Dedifferentiated amniotic fluid mesenchymal stem cell (primary cell): ENCODE measurements at regions not wholly inside any gene's neighbourhood (a gene's known extent, or its start where the extent isn't known, plus 50 kb on each side); places are given as distances from the start of the nearest gene placed in this dataset.
A peak's percentile ranks its signal among the peaks of the same experiment; 100 is the strongest.

Experiments used
- DNase-seq: peaks from one replicate; pipeline ENCODE4 v3.0.0-alpha.2; 2016; ENCODE audit errors: extremely low spot score

DNA sequence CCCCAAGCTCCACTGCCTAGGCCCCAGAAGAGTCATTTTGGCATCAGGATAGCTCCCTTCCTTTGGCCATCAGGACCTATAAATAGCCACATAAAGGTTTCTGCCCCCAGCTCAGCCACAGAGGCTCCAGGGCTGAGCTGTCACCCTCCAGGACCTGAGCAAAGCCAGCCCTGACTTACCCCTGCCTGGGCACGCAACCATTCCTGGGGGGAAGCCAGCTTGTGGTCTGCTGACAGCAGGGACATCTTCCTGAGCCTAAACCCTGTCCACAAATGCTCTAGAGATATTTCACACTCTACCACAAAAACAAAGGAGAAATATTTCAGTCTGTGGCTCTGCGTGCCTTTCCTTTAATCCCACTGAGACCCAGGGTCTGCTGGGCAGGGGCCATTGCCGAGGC is 123.7 kb upstream of the CCL2 start:
- DNase-seq = no peak

DNA sequence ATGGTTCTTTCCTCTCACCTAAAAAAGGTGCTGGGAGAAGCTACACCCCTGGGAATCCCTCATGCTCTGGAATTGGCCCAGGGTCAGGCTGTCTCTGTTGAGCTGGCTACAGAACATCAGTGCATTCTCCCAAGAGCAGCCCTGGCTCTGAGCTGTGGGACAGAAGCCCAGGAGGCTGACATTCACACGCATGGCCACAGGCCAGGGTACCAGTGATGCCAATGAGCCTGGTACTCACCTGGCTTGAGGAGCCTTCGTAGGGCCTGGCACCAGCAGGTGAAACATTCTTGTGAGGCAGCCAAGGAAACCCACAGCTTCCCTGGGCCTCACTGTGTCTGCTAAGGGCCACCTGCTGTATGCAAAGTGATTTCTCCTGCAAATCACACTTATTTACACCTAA is 121.7 kb upstream of the CCL2 start:
- no peak for DNase-seq

GRCh38 chr17:34135841-34136240 is 119.2 kb upstream of the CCL2 start:
- no peak for DNase-seq

- no peak for DNase-seq
Measured at GRCh38 chr17:34140006-34140405, 115.1 kb upstream of the CCL2 start.

DNA sequence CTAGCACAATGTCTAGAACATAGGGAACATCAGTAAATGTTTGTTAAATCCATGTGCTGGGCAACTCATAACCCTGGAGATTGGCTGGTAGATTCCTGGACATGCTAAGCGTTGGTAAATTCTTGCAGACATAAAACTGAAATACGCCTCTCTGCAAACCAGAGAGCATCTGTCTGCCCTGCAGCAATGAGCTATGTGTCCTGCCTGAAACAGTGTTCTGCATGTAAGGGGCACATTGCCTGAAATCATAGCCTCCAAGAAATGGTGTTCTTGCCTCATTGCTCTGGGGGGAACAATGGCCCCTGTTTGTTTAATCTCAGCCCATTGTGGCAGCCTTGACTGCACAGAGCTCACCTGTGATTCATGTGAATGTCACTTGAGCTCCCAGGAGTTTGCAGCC is 113.5 kb upstream of the CCL2 start:
- DNase-seq = no peak

GRCh38 chr17:34143430-34143829 is 111.7 kb upstream of the CCL2 start:
- no peak for DNase-seq

DNA sequence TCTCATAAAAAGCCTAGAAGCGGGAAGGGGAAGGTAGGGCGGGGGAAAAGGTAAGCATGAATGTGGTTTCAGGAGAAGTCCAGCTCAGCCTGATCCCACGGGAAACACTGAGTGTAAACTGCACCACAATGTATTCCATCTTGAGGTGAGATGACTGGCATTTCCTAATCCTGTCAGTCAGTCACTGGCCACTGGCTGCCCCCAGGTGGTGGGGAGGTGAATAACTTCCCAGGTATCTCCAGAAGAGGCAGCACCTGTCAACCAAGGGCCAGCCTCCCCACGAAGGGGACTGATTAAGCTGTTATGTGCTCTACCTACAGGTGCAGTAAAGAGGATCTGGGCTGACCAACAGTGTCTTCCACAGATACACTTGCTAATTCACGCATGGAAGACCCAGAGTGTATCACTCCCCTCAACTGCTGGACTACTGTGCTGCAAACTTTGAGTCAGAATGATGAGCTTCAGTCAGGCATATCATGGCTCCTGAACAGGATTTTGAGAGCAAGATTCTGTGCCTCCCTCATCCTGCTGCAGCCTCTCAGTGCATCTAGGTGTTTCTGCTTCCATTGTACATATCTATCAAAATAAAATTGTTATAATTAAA is 108.5 kb upstream of the CCL2 start:
- DNase-seq = no peak

DNA sequence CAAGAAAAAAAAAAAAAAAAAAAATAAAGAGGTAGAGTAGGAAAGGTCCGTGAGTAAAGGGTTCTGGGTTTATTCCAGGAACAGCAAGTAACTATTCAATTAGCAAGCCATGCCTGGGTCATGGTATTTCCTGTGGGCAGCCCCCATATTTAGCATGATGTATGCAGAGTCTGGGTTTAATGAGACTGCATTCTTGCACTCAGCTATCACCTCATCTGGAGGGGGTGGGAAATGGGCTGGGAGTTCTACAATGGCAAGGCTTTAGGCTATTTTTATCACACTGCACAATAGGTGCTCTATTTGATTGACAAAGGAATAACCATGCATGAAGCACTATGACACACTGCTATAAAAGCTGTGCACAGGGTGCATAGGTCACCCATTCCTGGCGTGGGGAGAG is 104.0 kb upstream of the CCL2 start:
- DNase-seq = no peak

DNA sequence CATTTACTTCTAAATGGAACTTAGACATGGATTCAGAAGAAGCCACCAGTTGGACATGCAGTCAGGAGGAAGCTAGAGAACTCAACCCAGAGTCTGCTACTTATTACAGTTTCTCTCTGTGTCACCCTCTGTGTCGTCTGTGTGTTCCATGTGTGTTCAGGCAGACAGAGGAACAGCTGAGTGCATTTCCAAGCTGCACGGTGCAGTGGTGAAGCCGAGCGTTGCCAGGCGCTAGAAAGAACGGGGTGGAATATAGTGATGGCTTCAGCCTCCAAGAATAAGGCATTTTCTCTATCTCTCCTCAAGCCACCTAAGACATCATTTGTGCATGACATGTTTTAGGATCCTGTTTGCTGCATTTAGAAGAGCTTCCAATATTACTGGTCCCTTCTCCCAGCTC is 101.1 kb upstream of the CCL2 start:
- DNase-seq = no peak

DNA sequence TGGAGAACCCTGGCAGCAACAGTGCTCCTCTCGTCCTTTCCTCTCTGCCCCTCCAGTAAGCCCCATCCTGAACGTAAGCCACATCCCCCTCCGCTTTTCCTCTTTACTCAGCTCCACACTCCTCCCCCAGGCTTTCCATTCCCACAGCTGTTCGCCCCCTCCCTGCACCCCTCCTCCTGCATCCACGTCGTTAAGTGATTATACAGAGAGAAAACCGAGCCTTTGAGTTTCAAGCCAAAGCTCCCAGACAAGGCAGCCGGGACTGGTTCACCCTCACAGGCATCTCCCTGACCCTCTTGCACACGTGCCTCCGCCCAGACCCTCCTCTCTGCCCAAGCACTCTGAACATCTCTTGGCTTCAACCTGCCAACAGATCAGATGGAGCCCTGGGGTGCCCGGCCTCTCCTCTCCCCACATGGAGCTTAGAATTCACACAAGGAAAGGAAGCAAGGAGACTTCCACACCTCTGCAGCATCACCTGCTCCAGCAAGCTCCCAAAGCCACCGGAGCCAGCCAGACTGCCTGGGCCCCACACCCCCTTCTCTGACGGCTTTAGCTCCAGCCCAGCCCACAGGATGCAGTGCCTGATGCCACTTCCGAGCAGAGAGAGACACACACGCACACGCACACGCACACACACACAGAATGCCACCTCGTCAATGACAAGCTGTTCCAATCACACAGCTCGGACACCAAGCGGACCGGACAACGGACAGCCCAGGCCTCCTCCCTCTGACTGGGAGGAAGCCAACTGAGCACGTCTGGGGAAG is 99.9 kb upstream of the CCL2 start:
- DNase-seq = no peak

- DNase-seq = no peak
Measured at GRCh38 chr17:34155947-34156346, 99.1 kb upstream of the CCL2 start.

DNA sequence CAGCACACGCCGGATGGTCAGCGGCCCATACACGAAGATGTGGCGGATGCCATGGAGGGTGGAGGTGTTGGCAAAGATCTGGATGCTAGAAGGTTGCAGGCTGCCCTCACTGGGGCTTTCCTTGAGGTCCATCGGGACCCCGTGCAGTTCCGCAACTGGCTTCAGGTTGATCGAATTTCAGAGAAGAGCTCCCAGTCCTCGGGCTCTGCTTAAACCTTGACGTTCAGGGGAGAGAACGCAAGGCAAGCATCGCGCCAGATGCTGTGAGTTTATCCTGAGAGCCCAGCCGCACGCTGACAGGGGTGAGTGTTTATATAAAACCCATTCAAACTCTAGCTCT is 98.7 kb upstream of the CCL2 start:
- no peak for DNase-seq

- no peak for DNase-seq
Measured at GRCh38 chr17:34156741-34157589, 98.1 kb upstream of the CCL2 start.

DNA sequence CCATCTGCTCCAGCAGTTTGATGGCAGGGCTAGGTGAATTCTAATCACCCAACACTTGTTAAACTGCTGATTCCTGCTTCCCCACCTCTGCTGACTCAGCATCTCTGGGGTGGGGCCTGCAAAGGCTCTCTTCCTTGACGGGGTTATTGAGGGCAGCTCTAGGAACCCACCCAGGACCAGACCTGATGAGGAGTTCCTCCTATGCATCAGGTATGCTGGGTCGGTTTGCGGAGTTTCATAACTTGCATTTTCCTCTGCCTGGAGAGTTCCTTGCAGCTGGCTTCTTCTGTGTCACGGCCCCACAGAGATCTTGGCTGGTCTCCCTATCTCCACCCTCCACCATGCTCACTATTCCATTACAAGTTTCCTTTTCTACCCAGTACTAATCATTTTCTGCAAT is 93.4 kb upstream of the CCL2 start:
- DNase-seq = no peak

GRCh38 chr17:34163123-34163522 is 92.0 kb upstream of the CCL2 start:
- DNase-seq = no peak

GRCh38 chr17:34163646-34164045 is 91.4 kb upstream of the CCL2 start:
- DNase-seq = no peak

DNA sequence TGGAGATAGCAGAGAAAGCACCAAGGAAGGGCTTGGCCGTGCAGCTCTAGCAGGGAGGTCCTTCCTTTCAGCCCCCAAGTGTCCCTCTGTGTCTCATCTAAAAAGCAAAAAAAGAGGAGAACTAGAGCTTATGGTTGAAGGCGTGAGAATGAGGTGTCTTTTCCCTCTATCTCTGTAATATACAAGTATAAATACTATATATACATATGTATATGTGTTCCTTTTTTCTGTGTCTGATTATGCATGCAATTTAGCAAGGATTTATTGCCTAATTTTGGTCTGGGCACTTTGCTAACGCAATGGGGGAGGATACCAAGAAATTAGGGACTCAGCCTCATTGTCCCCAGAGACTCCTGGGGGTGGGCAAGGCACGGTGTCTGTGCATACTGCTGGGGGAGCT is 90.2 kb upstream of the CCL2 start:
- no peak for DNase-seq

GRCh38 chr17:34166352-34166751 is 88.7 kb upstream of the CCL2 start:
- DNase-seq = no peak

- no peak for DNase-seq
Measured at GRCh38 chr17:34167354-34167753, 87.7 kb upstream of the CCL2 start.

DNA sequence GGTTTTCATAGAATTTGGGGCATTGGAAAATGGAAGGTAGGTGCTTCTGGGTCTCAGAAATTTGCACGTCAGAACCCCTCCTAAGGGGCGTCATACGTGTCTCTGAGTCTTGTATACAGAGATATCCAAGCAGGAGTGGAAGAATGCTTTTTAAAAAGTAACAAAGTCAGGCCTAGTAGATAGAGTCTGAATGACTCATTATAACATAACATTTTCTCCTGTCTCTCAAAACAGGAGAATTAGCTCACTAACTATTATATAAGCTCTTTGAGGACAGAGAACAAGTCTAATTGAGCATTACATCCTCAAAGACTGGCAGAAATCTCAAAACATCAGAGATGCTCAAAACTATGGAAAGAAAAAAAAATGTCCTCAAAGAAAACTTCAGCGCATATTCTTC is 86.1 kb upstream of the CCL2 start:
- DNase-seq = no peak

GRCh38 chr17:34169496-34169895 is 85.6 kb upstream of the CCL2 start:
- DNase-seq = no peak

DNA sequence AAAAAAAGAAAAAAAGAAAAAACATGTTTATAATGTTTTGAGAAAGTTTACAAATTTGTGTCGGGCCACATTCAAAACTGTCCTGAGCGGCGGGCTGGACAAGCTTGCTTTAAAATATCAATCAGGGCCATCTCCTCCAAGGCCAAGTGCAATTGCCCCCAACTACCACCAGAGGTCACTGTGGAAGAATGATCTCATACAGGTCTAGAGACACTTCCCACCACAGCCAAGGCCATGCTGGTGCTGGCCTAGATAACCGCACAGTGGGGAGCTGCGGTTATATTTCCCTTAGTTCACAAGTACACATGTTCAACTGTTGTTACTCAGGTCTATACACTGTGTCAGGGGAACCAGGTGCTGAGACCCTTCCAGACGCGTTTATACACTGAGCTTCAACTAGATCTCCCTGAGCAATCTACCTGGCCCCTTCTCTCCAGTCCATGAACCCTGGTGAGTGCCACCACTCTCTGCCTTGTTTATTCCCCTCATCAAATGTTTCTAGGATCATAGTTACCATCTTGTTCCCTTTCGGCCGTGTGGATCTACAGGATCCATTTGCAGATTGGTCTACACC is 83.8 kb upstream of the CCL2 start:
- DNase-seq = peak; percentile 39
